ENCODE measurements at regions not wholly inside any gene's neighbourhood (a gene's known extent, or its start where the extent isn't known, plus 50 kb on each side); places are given as distances from the start of the nearest gene placed in this dataset.

DNA sequence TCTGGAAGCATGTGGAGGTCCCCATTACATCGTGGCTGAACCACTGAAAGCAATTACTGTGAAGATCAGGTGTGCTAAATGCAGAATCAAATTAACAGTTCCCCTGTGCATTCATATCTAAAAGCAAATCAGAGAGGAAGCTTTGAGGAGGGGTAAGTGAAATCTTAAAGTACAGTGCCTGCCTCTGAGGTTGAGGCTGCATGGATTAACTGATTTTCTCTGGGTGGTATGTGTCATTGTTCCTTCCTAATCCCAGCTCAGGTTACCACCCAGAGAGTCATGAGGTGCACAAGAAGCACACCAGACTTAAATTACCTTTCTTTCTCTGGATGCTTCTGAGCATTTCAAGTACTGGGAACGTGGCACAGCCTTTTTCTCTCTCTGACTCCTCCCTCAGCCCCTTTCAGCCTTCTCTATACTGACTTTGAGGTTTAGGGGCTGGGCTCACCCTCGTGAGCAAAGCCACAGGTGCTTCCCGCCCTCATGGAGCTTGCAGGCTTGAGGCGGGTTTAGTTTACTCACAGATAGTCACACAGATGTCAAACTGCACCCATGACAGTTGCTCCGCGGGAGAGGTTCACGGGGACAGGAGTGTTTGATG is 237.6 kb upstream of the CRY1 start:
- POLR2A ChIA-PET = no interaction called here
- CTCF ChIA-PET = no interaction called here
- no peak for TF ChIP-seq NFRKB (IDR thresholded peaks at IDR 0.05)
- no peak for TF ChIP-seq L3MBTL2 (conservative IDR thresholded peaks at IDR 0.05)
- no peak for TF ChIP-seq LEF1 (IDR thresholded peaks at IDR 0.05; ENCODE audit: borderline replicate concordance)
- no peak for TF ChIP-seq ARNT (IDR thresholded peaks at IDR 0.05)
- TF ChIP-seq HDGF (IDR thresholded peaks at IDR 0.05; ENCODE audit: borderline replicate concordance) = no peak
- no peak for TF ChIP-seq SP1 (IDR thresholded peaks at IDR 0.05)
- TF ChIP-seq SUZ12 (IDR thresholded peaks at IDR 0.05) = no peak
- no peak for TF ChIP-seq ELF4 (IDR thresholded peaks at IDR 0.05)
- no peak for TF ChIP-seq ZNF384 (IDR thresholded peaks at IDR 0.05)
- no peak for TF ChIP-seq BHLHE40 (IDR thresholded peaks at IDR 0.05; ENCODE audit: borderline replicate concordance)
- TF ChIP-seq FOXM1 (IDR thresholded peaks at IDR 0.05; ENCODE audit: borderline replicate concordance) = no peak
- no peak for TF ChIP-seq CTBP1 (IDR thresholded peaks at IDR 0.05; ENCODE audit: borderline replicate concordance)
- no peak for TF ChIP-seq TARDBP (IDR thresholded peaks at IDR 0.05)
- TF ChIP-seq, protein P1, sequence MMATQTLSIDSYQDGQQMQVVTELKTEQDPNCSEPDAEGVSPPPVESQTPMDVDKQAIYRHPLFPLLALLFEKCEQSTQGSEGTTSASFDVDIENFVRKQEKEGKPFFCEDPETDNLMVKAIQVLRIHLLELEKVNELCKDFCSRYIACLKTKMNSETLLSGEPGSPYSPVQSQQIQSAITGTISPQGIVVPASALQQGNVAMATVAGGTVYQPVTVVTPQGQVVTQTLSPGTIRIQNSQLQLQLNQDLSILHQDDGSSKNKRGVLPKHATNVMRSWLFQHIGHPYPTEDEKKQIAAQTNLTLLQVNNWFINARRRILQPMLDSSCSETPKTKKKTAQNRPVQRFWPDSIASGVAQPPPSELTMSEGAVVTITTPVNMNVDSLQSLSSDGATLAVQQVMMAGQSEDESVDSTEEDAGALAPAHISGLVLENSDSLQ (IDR thresholded peaks at IDR 0.05) = no peak
- no peak for TF ChIP-seq FOXA1 (IDR thresholded peaks at IDR 0.05)
- TF ChIP-seq FOXK2 (IDR thresholded peaks at IDR 0.05) = no peak
- no peak for DNase-seq (ENCODE audit: extremely low spot score)

DNA sequence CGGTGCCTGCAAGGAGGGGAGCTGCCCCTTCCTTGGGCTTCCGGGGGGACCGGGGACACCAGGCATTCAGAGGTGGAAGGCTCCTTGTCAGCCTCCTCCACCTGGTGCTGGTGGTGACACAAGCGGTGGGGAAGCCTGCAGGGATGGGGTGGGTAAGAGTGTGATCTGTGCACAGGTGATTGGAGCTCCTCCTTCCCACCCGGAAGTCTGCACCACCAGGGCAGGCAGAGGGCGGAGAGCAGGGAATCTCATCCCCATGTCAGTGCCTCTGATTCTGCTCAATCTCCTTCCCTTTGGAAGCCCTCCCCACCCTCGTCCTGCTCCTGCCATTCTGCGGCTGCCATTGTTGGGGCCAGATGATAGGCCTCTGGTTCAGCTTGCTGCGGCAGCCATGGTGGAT is 238.1 kb upstream of the CRY1 start:
- TF ChIP-seq FOXA1 (IDR thresholded peaks at IDR 0.05) (no peak), SUZ12 (IDR thresholded peaks at IDR 0.05) (no peak), LEF1 (IDR thresholded peaks at IDR 0.05; ENCODE audit: borderline replicate concordance) (no peak), L3MBTL2 (conservative IDR thresholded peaks at IDR 0.05) (no peak), CTBP1 (IDR thresholded peaks at IDR 0.05; ENCODE audit: borderline replicate concordance) (no peak), ZNF384 (IDR thresholded peaks at IDR 0.05) (no peak), FOXK2 (IDR thresholded peaks at IDR 0.05) (no peak), ARNT (IDR thresholded peaks at IDR 0.05) (no peak), HDGF (IDR thresholded peaks at IDR 0.05; ENCODE audit: borderline replicate concordance) (no peak), TARDBP (IDR thresholded peaks at IDR 0.05) (no peak), BHLHE40 (IDR thresholded peaks at IDR 0.05; ENCODE audit: borderline replicate concordance) (no peak), SP1 (IDR thresholded peaks at IDR 0.05) (no peak)
- TF ChIP-seq, protein P1 (IDR thresholded peaks at IDR 0.05) = no peak
- CTCF ChIA-PET = no interaction called here
- POLR2A ChIA-PET = no interaction called here
- no peak for DNase-seq (ENCODE audit: extremely low spot score)

DNA sequence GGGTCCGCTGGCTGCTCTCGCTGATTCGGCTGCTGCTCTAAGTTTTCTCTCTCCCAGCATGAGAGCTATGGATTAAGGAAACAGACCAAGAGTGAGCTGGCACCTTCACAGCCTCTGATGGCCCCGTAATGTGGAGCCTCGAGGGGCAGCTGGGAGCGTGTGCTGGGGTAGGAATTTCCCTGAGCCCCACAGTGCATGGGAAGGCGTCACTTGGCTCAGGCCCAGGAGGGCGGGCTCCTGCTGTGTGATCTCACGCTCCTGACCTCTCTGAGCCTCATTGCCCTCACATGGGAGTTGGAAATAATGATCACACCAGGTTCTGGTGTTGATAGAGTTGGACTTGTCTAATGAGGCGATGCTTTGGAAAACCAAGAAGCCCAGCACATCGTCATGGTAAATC is 238.6 kb upstream of the CRY1 start:
- CTCF ChIA-PET = no interaction called here
- DNase-seq (ENCODE audit: extremely low spot score) = no peak
- POLR2A ChIA-PET = no interaction called here
- TF ChIP-seq FOXK2 (IDR thresholded peaks at IDR 0.05) (no peak), CTBP1 (IDR thresholded peaks at IDR 0.05; ENCODE audit: borderline replicate concordance) (no peak), SP1 (IDR thresholded peaks at IDR 0.05) (no peak), ZNF384 (IDR thresholded peaks at IDR 0.05) (no peak), FOXA1 (IDR thresholded peaks at IDR 0.05) (no peak), ELF4 (IDR thresholded peaks at IDR 0.05) (no peak), ARNT (IDR thresholded peaks at IDR 0.05) (no peak), L3MBTL2 (conservative IDR thresholded peaks at IDR 0.05) (no peak), FOXM1 (IDR thresholded peaks at IDR 0.05; ENCODE audit: borderline replicate concordance) (no peak), TARDBP (IDR thresholded peaks at IDR 0.05) (no peak), BHLHE40 (IDR thresholded peaks at IDR 0.05; ENCODE audit: borderline replicate concordance) (no peak), NFRKB (IDR thresholded peaks at IDR 0.05) (no peak)
- TF ChIP-seq, protein P1 (IDR thresholded peaks at IDR 0.05) = no peak

DNA sequence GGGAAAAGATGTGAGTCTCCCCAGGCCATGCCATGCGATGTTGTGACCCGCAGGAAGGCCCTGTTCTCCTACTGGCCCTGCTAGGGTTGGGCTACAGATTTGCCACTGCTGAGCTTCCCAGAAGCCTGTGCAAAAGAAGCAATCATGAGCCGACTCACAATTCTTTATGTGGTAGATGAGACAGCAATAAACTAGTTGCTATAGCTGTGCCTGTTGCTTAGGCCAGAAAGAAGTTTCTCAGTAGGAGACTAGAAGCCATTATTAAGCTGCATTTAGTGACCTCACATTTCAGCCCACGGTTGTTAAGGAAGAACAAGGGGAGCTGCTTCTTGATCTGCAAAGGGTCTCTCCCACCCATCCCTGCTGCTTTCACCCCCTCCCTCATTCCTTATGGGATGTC is 239.4 kb upstream of the CRY1 start:
- ChIA-PET POLR2A (no interaction called here), CTCF (no interaction called here)
- DNase-seq (ENCODE audit: extremely low spot score) = no peak
- TF ChIP-seq HDGF (IDR thresholded peaks at IDR 0.05; ENCODE audit: borderline replicate concordance) = no peak
- no peak for TF ChIP-seq BHLHE40 (IDR thresholded peaks at IDR 0.05; ENCODE audit: borderline replicate concordance)
- no peak for TF ChIP-seq TARDBP (IDR thresholded peaks at IDR 0.05)
- TF ChIP-seq LEF1 (IDR thresholded peaks at IDR 0.05; ENCODE audit: borderline replicate concordance) = no peak
- no peak for TF ChIP-seq CTBP1 (IDR thresholded peaks at IDR 0.05; ENCODE audit: borderline replicate concordance)
- TF ChIP-seq ARNT (IDR thresholded peaks at IDR 0.05) = no peak
- no peak for TF ChIP-seq FOXM1 (IDR thresholded peaks at IDR 0.05; ENCODE audit: borderline replicate concordance)
- TF ChIP-seq FOXK2 (IDR thresholded peaks at IDR 0.05) = no peak
- TF ChIP-seq, protein P1 (IDR thresholded peaks at IDR 0.05) = no peak
- TF ChIP-seq NFRKB (IDR thresholded peaks at IDR 0.05) = no peak
- no peak for TF ChIP-seq SUZ12 (IDR thresholded peaks at IDR 0.05)
- no peak for TF ChIP-seq FOXA1 (IDR thresholded peaks at IDR 0.05)
- no peak for TF ChIP-seq ELF4 (IDR thresholded peaks at IDR 0.05)
- no peak for TF ChIP-seq ZNF384 (IDR thresholded peaks at IDR 0.05)
- TF ChIP-seq L3MBTL2 (conservative IDR thresholded peaks at IDR 0.05) = no peak

DNA sequence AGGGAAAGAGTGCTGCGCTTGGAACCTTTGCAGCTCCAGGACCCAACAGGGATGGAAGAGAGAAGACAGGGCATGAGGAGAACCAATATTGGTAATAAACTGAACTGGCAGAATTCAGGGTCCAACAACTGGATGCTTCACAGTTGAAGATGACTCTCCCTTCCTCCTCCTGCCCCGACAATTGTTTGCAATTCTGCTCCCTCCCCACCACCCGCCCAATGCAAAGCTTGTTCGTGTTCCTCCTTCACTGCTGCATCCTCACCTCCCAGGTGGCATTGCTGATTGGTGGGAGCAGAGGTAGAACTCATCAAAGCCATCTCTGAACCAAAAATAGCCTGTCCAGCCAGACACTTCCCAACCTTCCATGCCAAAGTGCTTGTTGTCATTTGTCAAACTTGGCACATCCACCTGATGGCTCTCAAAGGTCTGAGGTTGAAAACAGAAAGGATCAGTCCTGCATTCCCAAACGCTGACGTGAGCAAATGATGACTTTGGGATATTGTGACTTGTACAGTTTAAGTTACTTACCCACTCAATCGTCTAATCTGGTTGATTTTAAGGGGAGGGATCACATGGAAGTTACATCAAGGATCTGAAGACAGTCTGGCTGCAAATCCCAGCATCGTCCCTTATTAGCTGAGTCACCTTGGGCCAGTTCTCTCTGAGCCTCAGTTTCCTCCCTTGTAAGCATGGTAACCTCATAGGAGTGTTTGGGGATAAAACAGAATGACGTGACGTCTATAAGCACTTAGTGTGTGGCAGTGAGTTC is 242.6 kb upstream of the CRY1 start:
- ChIA-PET CTCF (no interaction called here), POLR2A (no interaction called here)
- no peak for DNase-seq (ENCODE audit: extremely low spot score)
- no peak for TF ChIP-seq SP1 (IDR thresholded peaks at IDR 0.05)
- no peak for TF ChIP-seq LEF1 (IDR thresholded peaks at IDR 0.05; ENCODE audit: borderline replicate concordance)
- no peak for TF ChIP-seq FOXA1 (IDR thresholded peaks at IDR 0.05)
- TF ChIP-seq CTBP1 (IDR thresholded peaks at IDR 0.05; ENCODE audit: borderline replicate concordance) = no peak
- no peak for TF ChIP-seq BHLHE40 (IDR thresholded peaks at IDR 0.05; ENCODE audit: borderline replicate concordance)
- TF ChIP-seq ARNT (IDR thresholded peaks at IDR 0.05) = no peak
- TF ChIP-seq SUZ12 (IDR thresholded peaks at IDR 0.05) = no peak
- TF ChIP-seq, protein P1 (IDR thresholded peaks at IDR 0.05) = no peak
- no peak for TF ChIP-seq FOXK2 (IDR thresholded peaks at IDR 0.05)
